HG02798 (cell line): ENCODE measurements at regions not wholly inside any gene's neighbourhood (a gene's known extent, or its start where the extent isn't known, plus 50 kb on each side); places are given as distances from the start of the nearest gene placed in this dataset.
A peak's percentile ranks its signal among the peaks of the same experiment; 100 is the strongest.
"Not testable (repeated sequence)": the region's sequence is repeated elsewhere in the genome, so short reads cannot be mapped to it uniquely, and the experiment has no call there.

Source experiments
- ATAC-seq: cut with Tn5 transposase; IDR thresholded peaks from one replicate; pipeline ENCODE4 v1.9.1; 2021; ENCODE audit warnings: mild to moderate bottlenecking; ENCODE audit not compliant: unreplicated experiment, poor library complexity

DNA sequence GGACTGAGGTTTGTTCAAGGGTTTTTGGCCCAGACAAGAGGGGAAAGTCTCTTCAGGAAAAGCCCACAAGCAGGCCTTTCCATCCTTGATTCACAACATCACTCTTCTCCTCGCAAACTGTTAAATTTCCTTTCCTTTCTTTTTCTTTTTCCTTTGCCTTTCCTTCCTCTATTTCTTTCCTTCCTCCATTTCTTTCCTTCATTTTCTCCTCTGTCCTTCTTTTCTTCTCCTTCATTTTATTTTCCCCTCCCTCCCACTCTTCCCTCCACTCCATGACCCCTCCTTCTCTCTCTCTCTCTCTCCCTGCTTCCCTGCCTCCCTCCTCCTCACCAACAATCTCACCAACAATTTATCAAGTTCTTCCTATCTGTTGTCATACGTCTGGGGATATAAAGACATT, 89.1 kb downstream of the FAM72B start:
- not testable (repeated sequence) for ATAC-seq

DNA sequence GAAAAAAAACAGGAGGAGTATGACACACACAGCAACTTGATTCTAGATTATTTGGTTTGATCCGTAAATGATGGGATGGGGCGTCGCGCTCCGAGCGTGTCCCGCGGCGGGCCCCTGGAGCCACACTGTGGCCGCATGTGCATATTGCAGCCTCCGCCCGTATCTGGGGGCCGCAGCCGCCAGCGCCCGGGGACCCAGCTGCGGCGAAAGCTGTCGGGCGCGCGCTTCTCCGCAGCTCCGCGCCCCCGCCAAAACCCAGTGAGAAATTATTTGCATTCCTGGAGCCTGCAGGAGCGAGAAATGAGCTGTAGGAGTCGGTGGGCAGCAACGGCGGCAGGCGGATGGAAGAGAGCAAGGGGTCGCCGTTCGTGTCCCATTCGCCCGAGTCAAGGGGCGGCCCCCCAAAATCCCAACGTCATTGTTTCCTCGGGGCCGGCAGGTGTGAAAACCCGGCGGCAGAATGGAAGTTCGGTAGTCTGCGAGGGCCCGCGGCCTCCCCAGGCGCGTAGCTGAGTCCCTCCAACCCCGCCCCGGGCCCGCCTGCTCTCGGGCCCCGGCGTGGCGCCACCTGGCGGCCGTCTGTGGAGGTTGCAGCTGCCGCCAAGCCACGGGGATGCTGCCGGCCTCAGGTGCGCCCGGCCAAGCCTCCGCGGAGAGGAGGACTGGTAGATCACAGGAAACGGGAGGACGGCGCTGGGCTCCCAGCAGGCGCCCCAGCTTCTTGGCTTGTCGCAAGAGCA, 86.8 kb downstream of the FAM72B start:
- peak; percentile 94 for ATAC-seq

DNA sequence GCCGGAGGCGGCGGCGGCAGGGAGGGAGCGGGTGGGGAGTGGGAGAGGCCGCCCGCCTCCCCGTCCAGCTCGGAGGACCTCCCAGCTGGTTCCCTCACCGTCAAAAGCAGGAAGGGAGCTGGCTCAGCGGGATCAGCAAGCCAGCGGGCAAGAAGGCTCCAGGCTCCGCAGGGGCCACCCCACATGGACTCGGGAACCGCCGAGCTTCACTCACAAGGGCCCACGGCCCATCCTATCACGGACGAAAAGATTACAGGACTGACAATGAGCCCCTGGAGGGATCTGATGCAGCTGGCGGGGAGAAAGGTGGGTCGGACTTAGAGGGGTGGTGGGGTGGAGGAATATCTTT, 86.3 kb downstream of the FAM72B start:
- ATAC-seq = not testable (repeated sequence)

- ATAC-seq = not testable (repeated sequence)
These were observed 75.1 kb downstream of the FAM72B start for GRCh38 chr1:121109025-121109424.

DNA sequence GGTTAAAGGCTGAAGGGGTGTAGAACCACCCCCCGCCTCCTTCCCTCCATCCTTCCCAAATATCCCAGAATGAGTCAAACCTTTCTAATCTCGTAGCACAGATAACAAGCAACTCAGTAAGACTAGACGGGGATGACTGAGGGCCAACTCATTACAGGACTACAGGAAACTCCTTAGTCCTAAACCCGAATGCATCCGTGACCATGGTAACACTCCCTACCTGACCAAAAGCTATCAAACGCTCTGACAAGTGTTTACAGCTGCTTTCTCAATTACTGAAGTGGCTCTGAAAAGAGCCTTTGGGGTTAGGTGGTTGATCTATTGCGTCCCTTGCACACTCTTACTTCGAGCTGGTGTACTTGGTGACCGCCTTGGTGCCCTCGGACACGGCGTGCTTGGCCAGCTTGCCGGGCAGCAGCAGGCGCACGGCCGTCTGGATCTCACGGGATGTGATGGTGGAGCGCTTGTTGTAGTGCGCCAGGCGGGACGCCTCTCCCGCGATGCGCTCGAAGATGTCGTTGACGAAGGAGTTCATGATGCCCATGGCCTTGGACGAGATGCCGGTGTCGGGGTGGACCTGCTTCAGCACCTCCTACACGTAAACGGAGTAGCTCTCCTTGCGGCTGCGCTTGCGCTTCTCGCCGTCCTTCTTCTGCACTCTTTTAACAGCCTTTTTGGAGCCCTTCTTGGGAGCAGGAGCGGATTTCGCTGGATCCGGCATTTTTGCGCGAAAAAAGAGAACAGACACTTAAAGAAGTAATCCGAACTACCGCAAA, 67.4 kb downstream of the FAM72B start:
- ATAC-seq = not testable (repeated sequence)

- ATAC-seq = not testable (repeated sequence)
These were observed 66.9 kb downstream of the FAM72B start for GRCh38 chr1:121117298-121117611.

- not testable (repeated sequence) for ATAC-seq
These were observed 66.3 kb downstream of the FAM72B start for GRCh38 chr1:121117622-121118479.
